Thoracic aorta (tissue), 2 donors: ENCODE measurements at regions not wholly inside any gene's neighbourhood (a gene's known extent, or its start where the extent isn't known, plus 50 kb on each side); places are given as distances from the start of the nearest gene placed in this dataset.

Source experiments
- ATAC-seq: fragments of 150-250 bp; one replicate; pipeline ENCODE4 v1.8.0; 2017; ENCODE audit warnings: low read depth; ENCODE audit not compliant: insufficient number of reproducible peaks, low FRiP score
- DNase-seq: peaks from one replicate; pipeline ENCODE4 v3.0.0-alpha.2; 2020; ENCODE audit warnings: low spot score
- H3K27ac ChIP-seq, 2 donors: fragments of 200-600 bp; sonication (generic); 1 replicate in 1 of 2; 2 replicates in 1 of 2; pipeline ENCODE4 v1.5.1; 2016; ENCODE audit warnings: mild to moderate bottlenecking in 2 of 2, moderate library complexity in 2 of 2
- H3K27me3 ChIP-seq: fragments of 200-600 bp; sonication (generic); replicated peaks from 2 replicates; pipeline ENCODE4 v1.6.0; 2016; ENCODE audit warnings: mild to moderate bottlenecking; ENCODE audit not compliant: insufficient read depth
- H3K36me3 ChIP-seq: fragments of 200-600 bp; sonication (generic); one replicate; pipeline ENCODE4 v1.5.1; 2016
- H3K4me1 ChIP-seq, 2 donors: fragments of 200-600 bp; sonication (generic); 1 replicate in 1 of 2; 2 replicates in 1 of 2; pipeline versions ENCODE4 v1.5.1 to v1.6.0; 2016; ENCODE audit warnings: low read depth in 2 of 2, mild to moderate bottlenecking in 1 of 2; ENCODE audit not compliant: control insufficient read depth in 1 of 2
- H3K4me3 ChIP-seq: fragments of 200-600 bp; sonication (generic); 2 replicates; pipeline ENCODE4 v1.5.1; 2016; ENCODE audit warnings: mild to moderate bottlenecking
- H3K9me3 ChIP-seq: fragments of 200-600 bp; sonication (generic); 2 replicates; pipeline ENCODE4 v1.5.1; 2016
- TF ChIP-seq, protein P1 (sequence below): fragments of 200-600 bp; sonication (generic); IDR thresholded peaks from one replicate; pipeline ENCODE4 v1.5.1; 2019; ENCODE audit warnings: antibody characterized with exemption

DNA sequence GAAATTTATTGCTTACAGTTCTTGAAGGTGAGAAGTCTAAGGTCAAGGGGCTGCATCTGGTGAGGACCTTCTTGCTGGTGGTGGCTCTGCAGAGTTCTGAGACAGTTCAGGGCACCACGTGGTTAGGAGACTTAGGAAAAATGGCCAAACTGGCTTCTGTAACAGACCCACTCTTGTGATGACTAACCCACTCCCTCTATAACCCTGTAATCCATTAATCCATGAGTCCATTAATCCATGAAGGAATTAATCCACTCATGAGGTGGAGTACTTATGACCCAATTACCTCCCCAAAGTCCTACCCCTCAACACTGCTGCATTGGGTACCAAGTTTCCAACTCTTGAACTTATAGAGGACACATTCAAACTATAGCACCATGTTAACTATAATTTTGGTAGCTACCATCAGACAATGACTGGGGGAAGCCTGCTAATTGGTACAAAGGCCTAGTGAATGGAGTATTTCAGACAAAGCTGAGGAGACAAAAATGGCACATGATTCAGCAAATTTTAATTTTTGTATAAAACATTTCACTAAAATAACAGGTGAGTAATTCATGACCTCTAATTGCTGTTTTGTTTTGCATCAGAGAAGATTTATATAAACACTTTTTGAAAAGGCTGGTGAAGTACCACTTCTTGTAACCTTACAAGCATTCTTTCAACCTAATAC lies 374.1 kb upstream of the TBL1XR1 start:
- DNase-seq: no peak
- H3K9me3 ChIP-seq: no peaks in the 10 kb centered on the region
- TF ChIP-seq, protein P1, sequence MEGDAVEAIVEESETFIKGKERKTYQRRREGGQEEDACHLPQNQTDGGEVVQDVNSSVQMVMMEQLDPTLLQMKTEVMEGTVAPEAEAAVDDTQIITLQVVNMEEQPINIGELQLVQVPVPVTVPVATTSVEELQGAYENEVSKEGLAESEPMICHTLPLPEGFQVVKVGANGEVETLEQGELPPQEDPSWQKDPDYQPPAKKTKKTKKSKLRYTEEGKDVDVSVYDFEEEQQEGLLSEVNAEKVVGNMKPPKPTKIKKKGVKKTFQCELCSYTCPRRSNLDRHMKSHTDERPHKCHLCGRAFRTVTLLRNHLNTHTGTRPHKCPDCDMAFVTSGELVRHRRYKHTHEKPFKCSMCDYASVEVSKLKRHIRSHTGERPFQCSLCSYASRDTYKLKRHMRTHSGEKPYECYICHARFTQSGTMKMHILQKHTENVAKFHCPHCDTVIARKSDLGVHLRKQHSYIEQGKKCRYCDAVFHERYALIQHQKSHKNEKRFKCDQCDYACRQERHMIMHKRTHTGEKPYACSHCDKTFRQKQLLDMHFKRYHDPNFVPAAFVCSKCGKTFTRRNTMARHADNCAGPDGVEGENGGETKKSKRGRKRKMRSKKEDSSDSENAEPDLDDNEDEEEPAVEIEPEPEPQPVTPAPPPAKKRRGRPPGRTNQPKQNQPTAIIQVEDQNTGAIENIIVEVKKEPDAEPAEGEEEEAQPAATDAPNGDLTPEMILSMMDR: no peak
- no peaks in the 10 kb centered on the region for H3K27me3 ChIP-seq
- no peak overlapping the region for H3K27ac ChIP-seq
- no peaks in the 10 kb centered on the region for H3K36me3 ChIP-seq
- no peak overlapping the region for H3K4me3 ChIP-seq
- no peaks in the 10 kb centered on the region for H3K4me1 ChIP-seq
- no peak for ATAC-seq

DNA sequence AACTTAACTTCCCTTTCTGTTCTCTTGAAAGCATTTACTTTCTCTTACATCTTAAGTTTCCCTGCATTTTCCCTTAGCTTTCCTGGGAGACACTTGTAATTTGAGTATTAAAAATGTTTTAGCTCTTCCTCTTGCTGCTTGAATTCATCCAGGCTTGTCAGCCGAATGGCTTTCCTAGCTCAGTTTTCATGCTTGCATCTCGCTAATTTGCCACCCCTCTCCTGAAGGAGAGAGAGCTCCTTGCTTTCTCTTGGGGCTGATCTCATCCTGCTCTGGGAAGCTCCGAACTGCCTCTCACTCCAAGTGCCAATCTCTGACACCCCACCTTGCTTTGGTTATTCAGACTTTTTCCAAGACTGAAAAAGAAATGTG lies 374.6 kb upstream of the TBL1XR1 start:
- Histone ChIP-seq H3K9me3 (no peaks in the 10 kb centered on the region), H3K4me1 (no peaks in the 10 kb centered on the region), H3K27ac (no peak overlapping the region), H3K36me3 (no peaks in the 10 kb centered on the region), H3K27me3 (no peaks in the 10 kb centered on the region), H3K4me3 (no peak overlapping the region)
- TF ChIP-seq, protein P1: no peak
- ATAC-seq (no peak), DNase-seq (no peak)

DNA sequence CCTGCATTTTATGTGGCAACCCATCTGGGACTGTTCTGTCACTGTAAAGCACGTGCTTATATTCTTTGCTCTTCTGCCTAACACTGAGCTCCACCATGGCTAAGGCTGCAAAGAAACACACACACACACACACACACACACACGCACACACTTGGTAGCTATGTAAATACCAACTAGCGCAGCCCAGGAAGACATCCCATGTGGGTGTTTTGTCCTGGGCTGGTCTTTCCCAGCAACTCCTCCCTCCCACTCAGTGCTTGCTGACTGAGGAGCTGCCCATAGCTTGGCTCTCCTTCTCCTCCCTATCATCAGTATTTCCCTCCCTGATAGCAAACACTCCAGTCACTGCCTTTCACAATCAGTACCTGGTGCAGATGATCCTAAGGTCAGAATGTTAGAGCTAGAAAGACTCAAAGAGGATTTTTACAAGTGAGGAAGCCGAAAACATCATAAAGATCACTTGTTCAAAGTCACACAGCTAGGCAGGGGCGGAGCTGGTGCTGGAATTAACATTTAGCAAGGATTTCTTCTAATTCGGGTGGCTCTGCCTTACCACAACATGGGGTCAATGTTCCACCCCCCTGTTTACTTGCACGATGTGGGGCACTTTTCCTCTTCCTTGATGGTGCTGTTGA lies 377.1 kb upstream of the TBL1XR1 start:
- DNase-seq (no peak), ATAC-seq (no peak)
- Histone ChIP-seq H3K4me3 (no peak overlapping the region), H3K36me3 (no peaks in the 10 kb centered on the region), H3K27ac (no peak overlapping the region), H3K27me3 (no peaks in the 10 kb centered on the region), H3K4me1 (no peaks in the 10 kb centered on the region), H3K9me3 (no peaks in the 10 kb centered on the region)
- TF ChIP-seq, protein P1: no peak

DNA sequence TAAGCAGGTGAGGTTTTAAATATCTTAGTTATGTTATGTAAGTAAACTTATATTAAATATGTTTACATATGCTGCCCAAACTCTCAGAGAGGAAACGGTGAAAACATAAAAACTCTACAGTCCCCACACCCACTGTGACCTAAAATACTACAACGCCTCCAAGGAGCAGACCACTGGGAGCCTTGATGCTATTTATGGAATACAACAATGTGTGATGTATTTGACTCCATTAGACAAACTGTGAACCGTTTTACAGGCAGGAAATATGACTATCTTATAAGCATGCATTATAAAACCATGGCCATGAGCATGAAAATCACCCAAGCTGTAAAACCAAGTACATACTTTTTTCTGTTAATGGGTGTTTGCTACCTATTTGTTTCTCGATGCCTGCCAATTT lies 379.5 kb upstream of the TBL1XR1 start:
- ATAC-seq (no peak), DNase-seq (no peak)

DNA sequence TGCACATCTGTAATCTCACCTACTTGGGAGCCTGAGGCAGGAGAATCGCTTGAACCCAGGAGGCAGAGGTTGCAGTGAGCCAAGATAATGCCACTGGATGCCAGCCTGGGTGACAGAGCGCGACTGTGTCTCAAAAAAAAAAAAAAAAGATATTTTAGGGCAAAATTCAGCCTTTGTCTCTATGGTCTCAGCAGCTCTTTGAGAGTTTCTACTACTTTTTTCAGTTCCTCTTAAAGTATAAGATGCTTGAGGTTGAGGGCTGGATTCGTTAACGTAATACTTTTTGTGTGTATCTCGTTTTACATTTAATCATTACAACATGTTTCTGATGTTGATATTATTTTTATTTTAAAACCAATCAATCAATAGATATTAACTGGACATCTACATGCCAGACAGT lies 381.2 kb upstream of the TBL1XR1 start:
- H3K36me3 ChIP-seq: no peaks in the 10 kb centered on the region
- no peaks in the 10 kb centered on the region for H3K4me1 ChIP-seq
- H3K27me3 ChIP-seq: no peaks in the 10 kb centered on the region
- H3K9me3 ChIP-seq: no peaks in the 10 kb centered on the region
- ATAC-seq: no peak
- TF ChIP-seq, protein P1: no peak
- no peak overlapping the region for H3K4me3 ChIP-seq
- H3K27ac ChIP-seq: no peak overlapping the region
- no peak for DNase-seq

More for the DNA sequence above, 379.5 kb upstream of the TBL1XR1 start:
- TF ChIP-seq, protein P1: no peak
- Histone ChIP-seq H3K4me3 (no peak overlapping the region), H3K36me3 (no peaks in the 10 kb centered on the region), H3K9me3 (no peaks in the 10 kb centered on the region), H3K27me3 (no peaks in the 10 kb centered on the region), H3K4me1 (no peaks in the 10 kb centered on the region), H3K27ac (no peak overlapping the region)
